Breast epithelium (tissue), 4 donors: ENCODE measurements at regions not wholly inside any gene's neighbourhood (a gene's known extent, or its start where the extent isn't known, plus 50 kb on each side); places are given as distances from the start of the nearest gene placed in this dataset.

Source experiments
- DNase-seq, 2 donors: peaks; one replicate each; pipeline ENCODE4 v3.0.0-alpha.2; 2019; ENCODE audit warnings: low spot score in 2 of 2
- H3K27ac ChIP-seq, 2 donors: fragments of 200-600 bp; sonication (generic) in 1 of 2; one replicate each; pipeline ENCODE4 v1.5.1; 2016 to 2019; ENCODE audit warnings: mild to moderate bottlenecking in 1 of 2
- H3K27me3 ChIP-seq, 2 donors: fragments of 200-600 bp; sonication (generic) in 1 of 2; one replicate each; pipeline versions ENCODE4 v1.5.1 to v1.6.0; 2017 to 2019; ENCODE audit warnings: control low read depth in 1 of 2, mild to moderate bottlenecking in 1 of 2
- H3K36me3 ChIP-seq: fragments of 200-600 bp; one replicate; pipeline ENCODE4 v1.5.1; 2019
- H3K4me1 ChIP-seq, 2 donors: fragments of 200-600 bp; sonication (generic); one replicate each; pipeline ENCODE4 v1.5.1; 2016 to 2019; ENCODE audit warnings: control low read depth in 1 of 2
- H3K4me3 ChIP-seq, 3 donors: fragments of 200-600 bp; sonication (generic); 1 replicate in 2 of 3; 2 replicates in 1 of 3; pipeline ENCODE4 v1.5.1; 2016 to 2019; ENCODE audit warnings: mild to moderate bottlenecking in 3 of 3, moderate library complexity in 2 of 3
- H3K9me3 ChIP-seq, 2 donors: fragments of 200-600 bp; sonication (generic) in 1 of 2; one replicate each; pipeline ENCODE4 v1.5.1; 2016 to 2019; ENCODE audit warnings: control low read depth in 1 of 2
- CTCF ChIP-seq, 3 donors: fragments of 450-650 bp; IDR thresholded peaks; one replicate each; pipeline ENCODE4 v1.5.1; 2016 to 2017; ENCODE audit warnings: antibody characterized with exemption in 3 of 3, mild to moderate bottlenecking in 3 of 3, moderate library complexity in 3 of 3
- POLR2A ChIP-seq: fragments of 450-650 bp; IDR thresholded peaks from one replicate; pipeline ENCODE4 v1.6.1; 2016; ENCODE audit warnings: antibody characterized with exemption, mild to moderate bottlenecking, moderate library complexity
- POLR2AphosphoS5 ChIP-seq, 3 donors: sonication (generic); formaldehyde crosslinking; IDR thresholded peaks; one replicate each; pipeline ENCODE4 v1.6.1; 2017; ENCODE audit warnings: antibody characterized with exemption in 3 of 3
- intact Hi-C: fragments of 100-400 bp; cut with DNase I; formaldehyde crosslinking; loops from one replicate; pipeline ENCODE4 v1.15.1; 2023; ENCODE audit warnings: low total_unique reads

- Histone ChIP-seq H3K27ac (no peak overlapping the region), H3K36me3 (no peaks in the 10 kb centered on the region), H3K4me3 (no peak overlapping the region), H3K4me1 (peaks cover 0 to 7% of the 10 kb centered on the region in 2 donors), H3K27me3 (no peaks in the 10 kb centered on the region), H3K9me3 (no peaks in the 10 kb centered on the region)
- no peak for DNase-seq
- TF ChIP-seq POLR2A: no peak
- TF ChIP-seq POLR2AphosphoS5 (IDR thresholded peaks at IDR 0.05): no peak
- TF ChIP-seq CTCF (IDR thresholded peaks at IDR 0.05): no peak
- intact Hi-C loops: no loop called here
These were observed 119.7 kb downstream of the ALDH8A1 start for GRCh38 chr6:134830194-134830593.

GRCh38 chr6:134828641-134829040 is 121.3 kb downstream of the ALDH8A1 start:
- Histone ChIP-seq H3K4me1 (peaks cover 0 to 7% of the 10 kb centered on the region in 2 donors), H3K27me3 (no peaks in the 10 kb centered on the region), H3K4me3 (no peak overlapping the region), H3K27ac (no peak overlapping the region), H3K9me3 (no peaks in the 10 kb centered on the region), H3K36me3 (no peaks in the 10 kb centered on the region)
- intact Hi-C loops: loop anchor here (10.0 kb wide), 1 partner anchor 654 kb away; no protein-coding TSS in a partner anchor
- TF ChIP-seq POLR2A (no peak), POLR2AphosphoS5 (IDR thresholded peaks at IDR 0.05) (no peak), CTCF (IDR thresholded peaks at IDR 0.05) (no peak)
- DNase-seq: no peak

GRCh38 chr6:134826889-134827737 is 122.8 kb downstream of the ALDH8A1 start:
- Histone ChIP-seq H3K9me3 (no peaks in the 10 kb centered on the region), H3K27me3 (no peaks in the 10 kb centered on the region), H3K4me3 (no peak overlapping the region), H3K27ac (peak overlapping the region; percentile 50 to 66), H3K36me3 (no peaks in the 10 kb centered on the region), H3K4me1 (peaks cover 0 to 7% of the 10 kb centered on the region in 2 donors)
- DNase-seq: peak; percentile 62 to 78
- TF ChIP-seq POLR2AphosphoS5 (IDR thresholded peaks at IDR 0.05): peak; percentile 37 to 88 (median 65)
- peak in 1 of 3 donors; percentile 26 for TF ChIP-seq CTCF (IDR thresholded peaks at IDR 0.05)
- TF ChIP-seq POLR2A: no peak
- intact Hi-C loops: loop anchor here (10.0 kb wide), 1 partner anchor 652 kb away; no protein-coding TSS in a partner anchor

GRCh38 chr6:134823710-134824034 is 126.2 kb downstream of the ALDH8A1 start:
- intact Hi-C loops: loop anchor here (10.0 kb wide), 1 partner anchor 649 kb away; no protein-coding TSS in a partner anchor
- Histone ChIP-seq H3K27me3 (no peaks in the 10 kb centered on the region), H3K9me3 (no peaks in the 10 kb centered on the region), H3K4me3 (no peak overlapping the region), H3K36me3 (no peaks in the 10 kb centered on the region), H3K27ac (peak overlapping the region in 1 of 2 donors; percentile 44), H3K4me1 (peaks cover 0 to 7% of the 10 kb centered on the region in 2 donors)
- TF ChIP-seq CTCF (IDR thresholded peaks at IDR 0.05) (no peak), POLR2A (no peak), POLR2AphosphoS5 (IDR thresholded peaks at IDR 0.05) (no peak)
- DNase-seq: no peak
